Effector memory CD4-positive, alpha-beta T cell (primary cell): ENCODE measurements at regions not wholly inside any gene's neighbourhood (a gene's known extent, or its start where the extent isn't known, plus 50 kb on each side); places are given as distances from the start of the nearest gene placed in this dataset.
"Not testable (repeated sequence)": the region's sequence is repeated elsewhere in the genome, so short reads cannot be mapped to it uniquely, and the experiment has no call there.

ENCODE experiments used
- DNase-seq, 3 donors: peaks; one replicate each; pipeline ENCODE4 v3.0.0-alpha.2; 2020
- H3K27ac ChIP-seq: 2 replicates; pipeline ENCODE4 v1.7.0; 2013; ENCODE audit warnings: mild to moderate bottlenecking, low read length, moderate library complexity; ENCODE audit not compliant: insufficient read depth, poor library complexity, severe bottlenecking
- H3K27me3 ChIP-seq: replicated peaks from 2 replicates; pipeline ENCODE4 v1.7.0; 2013; ENCODE audit warnings: mild to moderate bottlenecking, low read length; ENCODE audit not compliant: insufficient read depth, control insufficient read depth, poor library complexity, severe bottlenecking
- H3K36me3 ChIP-seq: 2 replicates; pipeline ENCODE4 v1.7.0; 2013; ENCODE audit warnings: mild to moderate bottlenecking, low read length, moderate library complexity; ENCODE audit not compliant: control insufficient read depth, insufficient read depth
- H3K4me1 ChIP-seq: 2 replicates; pipeline ENCODE4 v1.7.0; 2013; ENCODE audit warnings: low read length, mild to moderate bottlenecking; ENCODE audit not compliant: control insufficient read depth, insufficient read depth, poor library complexity, severe bottlenecking
- H3K4me3 ChIP-seq: 2 replicates; pipeline ENCODE4 v1.7.0; 2013; ENCODE audit warnings: low read length, low read depth, mild to moderate bottlenecking; ENCODE audit not compliant: insufficient read depth, poor library complexity, severe bottlenecking
- H3K9me3 ChIP-seq: 2 replicates; pipeline ENCODE4 v1.7.0; 2013; ENCODE audit warnings: mild to moderate bottlenecking, low read length, moderate library complexity; ENCODE audit not compliant: control insufficient read depth

GRCh38 chr2:176991411-176991810 is 221.2 kb upstream of the HNRNPA3 start:
- H3K4me1 ChIP-seq, result no peaks in the 10 kb centered on the region
- no peak overlapping the region for H3K27ac ChIP-seq
- no peak for DNase-seq
- H3K9me3 ChIP-seq, result no peaks in the 10 kb centered on the region
- H3K4me3 ChIP-seq, result no peak overlapping the region
- H3K36me3 ChIP-seq, result no peaks in the 10 kb centered on the region
- no peaks in the 10 kb centered on the region for H3K27me3 ChIP-seq

DNA sequence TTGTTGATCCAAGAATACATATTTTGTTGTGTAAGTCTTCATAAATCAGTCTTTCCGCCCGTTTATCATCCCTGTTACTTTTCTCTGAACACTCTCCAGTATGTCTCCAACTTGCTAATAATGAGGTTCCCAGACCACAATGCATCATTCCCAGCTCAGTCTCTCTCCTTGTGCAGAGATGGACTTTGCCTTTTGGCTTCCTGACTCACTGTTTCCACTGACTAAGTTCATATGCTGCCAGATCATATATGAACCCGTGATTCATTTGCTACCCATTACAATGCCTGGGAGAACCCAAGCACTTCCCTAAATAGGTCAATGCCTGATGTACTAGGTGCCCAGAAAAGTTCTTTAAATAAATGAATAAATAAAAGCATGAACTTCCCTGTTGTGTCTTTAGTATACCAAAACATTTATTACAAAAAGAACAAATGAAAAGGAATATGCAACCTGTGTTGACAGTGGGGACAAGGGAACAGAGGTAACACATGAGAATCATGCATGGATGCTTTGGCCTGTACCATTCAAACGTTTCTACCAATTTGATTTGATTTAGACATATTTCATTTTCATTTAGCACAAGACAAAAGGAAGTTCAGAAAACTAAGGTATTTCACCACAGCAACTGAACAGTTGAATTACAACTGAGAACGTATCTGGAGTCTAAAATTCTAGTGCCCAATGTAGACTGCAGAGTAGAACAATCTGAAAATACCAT is 215.4 kb upstream of the HNRNPA3 start:
- Histone ChIP-seq H3K4me3 (no peak overlapping the region), H3K36me3 (no peaks in the 10 kb centered on the region), H3K27me3 (no peaks in the 10 kb centered on the region), H3K9me3 (no peaks in the 10 kb centered on the region), H3K27ac (no peak overlapping the region), H3K4me1 (no peaks in the 10 kb centered on the region)
- DNase-seq, result no peak

DNA sequence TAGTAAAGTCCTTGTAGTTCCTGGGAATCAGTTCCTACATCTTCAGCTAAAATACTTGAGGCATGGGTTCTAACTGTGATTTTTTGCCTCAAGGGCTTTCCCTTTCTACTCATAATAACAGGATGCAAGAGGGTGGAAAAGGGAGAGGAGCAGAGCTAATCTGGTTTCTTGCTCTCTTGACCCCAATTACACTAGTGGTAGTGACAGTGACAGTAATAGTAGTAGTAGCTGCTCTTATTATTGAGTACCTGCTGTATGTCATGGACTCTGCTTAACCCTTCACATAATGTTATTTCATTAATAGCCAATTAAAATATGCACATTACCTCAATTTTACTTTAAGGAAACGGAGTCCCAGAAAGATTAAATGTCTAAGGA is 214.8 kb upstream of the HNRNPA3 start:
- Histone ChIP-seq H3K27ac (no peak overlapping the region), H3K9me3 (no peaks in the 10 kb centered on the region), H3K36me3 (no peaks in the 10 kb centered on the region), H3K27me3 (no peaks in the 10 kb centered on the region), H3K4me1 (no peaks in the 10 kb centered on the region), H3K4me3 (no peak overlapping the region)
- no peak for DNase-seq

GRCh38 chr2:176999301-176999700 is 213.3 kb upstream of the HNRNPA3 start:
- no peaks in the 10 kb centered on the region for H3K4me1 ChIP-seq
- H3K27ac ChIP-seq, result no peak overlapping the region
- peaks cover 3% of the 10 kb centered on the region for H3K27me3 ChIP-seq
- no peaks in the 10 kb centered on the region for H3K9me3 ChIP-seq
- no peak for DNase-seq
- no peak overlapping the region for H3K4me3 ChIP-seq
- no peaks in the 10 kb centered on the region for H3K36me3 ChIP-seq

- Histone ChIP-seq H3K27ac (no peak overlapping the region), H3K9me3 (no peaks in the 10 kb centered on the region), H3K27me3 (peaks cover 3% of the 10 kb centered on the region), H3K36me3 (no peaks in the 10 kb centered on the region), H3K4me3 (no peak overlapping the region), H3K4me1 (no peaks in the 10 kb centered on the region)
- DNase-seq, result no peak
Observed at GRCh38 chr2:177000061-177000714, 212.4 kb upstream of the HNRNPA3 start.

- Histone ChIP-seq H3K9me3 (no peaks in the 10 kb centered on the region), H3K27me3 (peaks cover 3% of the 10 kb centered on the region), H3K36me3 (no peaks in the 10 kb centered on the region), H3K4me3 (no peak overlapping the region), H3K27ac (no peak overlapping the region), H3K4me1 (no peaks in the 10 kb centered on the region)
- no peak for DNase-seq
Observed at GRCh38 chr2:177000715-177001072, 211.9 kb upstream of the HNRNPA3 start.

DNA sequence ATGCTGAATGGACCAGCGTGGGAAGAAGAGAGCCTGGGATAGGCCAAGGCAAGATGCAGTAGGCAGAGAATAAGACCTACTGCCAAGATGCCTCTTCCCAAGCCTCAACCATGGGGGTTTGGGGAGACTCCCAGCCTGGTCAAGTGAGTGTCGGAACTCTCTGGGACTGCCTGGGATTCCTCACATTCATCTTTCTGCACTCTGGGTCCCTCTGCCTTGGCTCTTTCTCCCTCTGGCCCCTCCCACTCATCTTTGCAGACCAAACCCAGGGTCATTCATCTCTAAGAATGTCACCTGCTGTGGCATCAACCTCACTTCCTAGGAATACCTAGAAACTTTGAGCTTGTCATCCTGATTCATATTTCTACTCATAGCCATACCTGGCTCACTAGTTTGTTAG is 211.3 kb upstream of the HNRNPA3 start:
- no peaks in the 10 kb centered on the region for H3K36me3 ChIP-seq
- no peak overlapping the region for H3K4me3 ChIP-seq
- no peak overlapping the region for H3K27ac ChIP-seq
- H3K4me1 ChIP-seq, result no peaks in the 10 kb centered on the region
- no peak for DNase-seq
- no peaks in the 10 kb centered on the region for H3K9me3 ChIP-seq
- peaks cover 3% of the 10 kb centered on the region for H3K27me3 ChIP-seq

DNA sequence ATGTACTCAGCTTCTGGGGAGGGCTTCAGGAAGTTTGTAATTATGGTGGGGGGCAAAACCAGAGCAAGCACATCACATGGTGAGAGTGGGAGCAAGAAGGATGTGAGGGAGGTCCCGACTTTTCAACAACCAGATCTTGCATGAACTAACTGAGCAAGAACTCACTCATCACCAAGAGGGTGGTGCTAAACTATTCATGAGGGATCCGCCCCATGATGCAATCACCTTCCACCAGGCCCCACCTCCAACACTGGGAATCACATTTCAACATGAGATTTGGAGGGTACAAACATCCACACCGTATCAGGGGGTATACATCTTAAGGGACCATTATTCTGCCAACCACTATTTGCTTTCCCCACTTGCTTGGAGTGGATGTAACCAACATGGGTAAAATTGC is 209.6 kb upstream of the HNRNPA3 start:
- Histone ChIP-seq H3K4me1 (no peaks in the 10 kb centered on the region), H3K4me3 (no peak overlapping the region), H3K27me3 (peaks cover 3% of the 10 kb centered on the region), H3K27ac (no peak overlapping the region), H3K36me3 (no peaks in the 10 kb centered on the region), H3K9me3 (no peaks in the 10 kb centered on the region)
- no peak for DNase-seq

GRCh38 chr2:177007726-177008125 is 204.9 kb upstream of the HNRNPA3 start:
- not testable (repeated sequence) for H3K4me3 ChIP-seq, H3K36me3 ChIP-seq, DNase-seq, H3K9me3 ChIP-seq, H3K4me1 ChIP-seq, H3K27ac ChIP-seq, H3K27me3 ChIP-seq

DNA sequence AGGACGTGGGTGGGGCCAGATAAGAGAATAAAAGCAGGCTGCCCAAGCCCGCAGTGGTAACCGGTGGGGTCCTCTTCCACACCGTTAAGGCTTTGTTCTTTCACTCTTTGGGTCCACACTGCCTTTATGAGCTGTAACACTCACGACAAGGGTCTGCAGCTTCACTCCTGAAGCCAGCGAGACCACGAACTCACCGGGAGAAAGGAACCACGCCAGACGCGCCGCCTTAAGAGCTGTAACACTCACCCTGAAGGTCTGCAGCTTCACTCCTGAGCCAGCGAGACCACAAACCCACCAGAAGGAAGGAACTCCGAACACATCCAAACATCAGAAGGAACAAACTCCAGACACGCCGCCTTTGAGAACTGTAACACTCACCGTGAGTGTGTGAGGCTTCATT is 203.9 kb upstream of the HNRNPA3 start:
- DNase-seq, H3K27me3 ChIP-seq, H3K9me3 ChIP-seq, H3K4me3 ChIP-seq, H3K4me1 ChIP-seq, H3K36me3 ChIP-seq, H3K27ac ChIP-seq: not testable (repeated sequence)
